HPDE6-E6E7 (cell line): ENCODE measurements at regions not wholly inside any gene's neighbourhood (a gene's known extent, or its start where the extent isn't known, plus 50 kb on each side); places are given as distances from the start of the nearest gene placed in this dataset.
"Not testable (repeated sequence)": the region's sequence is repeated elsewhere in the genome, so short reads cannot be mapped to it uniquely, and the experiment has no call there.

Source experiments
- DNase-seq: peaks from one replicate; pipeline ENCODE4 v3.0.0; 2011; ENCODE audit warnings: missing footprints; ENCODE audit errors: extremely low spot score

- no peak for DNase-seq
Observed at GRCh38 chr12:74685385-74685784, 147.8 kb downstream of the ATXN7L3B start.

- peak; percentile 4 for DNase-seq
Observed at GRCh38 chr12:74689071-74689655, 151.5 kb downstream of the ATXN7L3B start.

GRCh38 chr12:74689929-74690328, 152.3 kb downstream of the ATXN7L3B start:
- no peak for DNase-seq

- DNase-seq, result no peak
Observed at GRCh38 chr12:74719447-74719846, 181.8 kb downstream of the ATXN7L3B start.

GRCh38 chr12:74722709-74723108, 185.1 kb downstream of the ATXN7L3B start:
- no peak for DNase-seq

GRCh38 chr12:74725154-74725553, 187.5 kb downstream of the ATXN7L3B start:
- no peak for DNase-seq

- no peak for DNase-seq
Observed at GRCh38 chr12:74728006-74728405, 190.4 kb downstream of the ATXN7L3B start.

GRCh38 chr12:74732164-74732784, 194.6 kb downstream of the ATXN7L3B start:
- no peak for DNase-seq

GRCh38 chr12:74732826-74733225, 195.2 kb downstream of the ATXN7L3B start:
- DNase-seq, result no peak

GRCh38 chr12:74741112-74741511, 203.5 kb downstream of the ATXN7L3B start:
- DNase-seq, result no peak

GRCh38 chr12:74747305-74747704, 209.7 kb downstream of the ATXN7L3B start:
- DNase-seq, result no peak

GRCh38 chr12:74751441-74751840, 213.8 kb downstream of the ATXN7L3B start:
- no peak for DNase-seq

GRCh38 chr12:74752215-74752614, 214.6 kb downstream of the ATXN7L3B start:
- DNase-seq, result no peak

- no peak for DNase-seq
Observed at GRCh38 chr12:74770552-74770951, 232.9 kb downstream of the ATXN7L3B start.

GRCh38 chr12:74775276-74775675, 237.6 kb downstream of the ATXN7L3B start:
- DNase-seq, result no peak

- DNase-seq, result no peak
Observed at GRCh38 chr12:74776378-74776777, 238.7 kb downstream of the ATXN7L3B start.

- DNase-seq, result peak; percentile 4
Observed at GRCh38 chr12:74780182-74780849, 242.7 kb downstream of the ATXN7L3B start.

GRCh38 chr12:74780850-74781241, 243.2 kb downstream of the ATXN7L3B start:
- DNase-seq, result not testable (repeated sequence)

- no peak for DNase-seq
Observed at GRCh38 chr12:74781991-74782485, 244.4 kb downstream of the ATXN7L3B start.

GRCh38 chr12:74790931-74791330, 253.3 kb downstream of the ATXN7L3B start:
- DNase-seq, result no peak

GRCh38 chr12:74791365-74791764, 253.7 kb downstream of the ATXN7L3B start:
- DNase-seq, result no peak

- no peak for DNase-seq
Observed at GRCh38 chr12:74794522-74794921, 256.9 kb downstream of the ATXN7L3B start.

GRCh38 chr12:74801625-74802024, 264.0 kb downstream of the ATXN7L3B start:
- no peak for DNase-seq
